ENCODE measurements at regions not wholly inside any gene's neighbourhood (a gene's known extent, or its start where the extent isn't known, plus 50 kb on each side); places are given as distances from the start of the nearest gene placed in this dataset.

- intact Hi-C loops (cut with DNase I), result no loop called here
These were observed 184.4 kb downstream of the ERMARD start for GRCh38 chr6:169935861-169936260.

GRCh38 chr6:169935348-169935718 lies 183.9 kb downstream of the ERMARD start:
- TF ChIP-seq CTCF (IDR thresholded peaks at IDR 0.05), result no peak
- DNase-seq (no peak), ATAC-seq (no peak)
- Histone ChIP-seq H3K36me3 (no peaks in the 10 kb centered on the region), H3K4me1 (peaks cover 5% of the 10 kb centered on the region), H3K27me3 (peaks cover 5% of the 10 kb centered on the region), H3K27ac (no peak overlapping the region), H3K4me3 (no peak overlapping the region), H3K9me3 (no peaks in the 10 kb centered on the region)
- intact Hi-C loops (cut with DNase I), result no loop called here

More at GRCh38 chr6:169935861-169936260, 184.4 kb downstream of the ERMARD start:
- peaks cover 5% of the 10 kb centered on the region for H3K4me1 ChIP-seq
- no peak overlapping the region for H3K27ac ChIP-seq
- ATAC-seq (no peak), DNase-seq (no peak)
- no peaks in the 10 kb centered on the region for H3K9me3 ChIP-seq
- TF ChIP-seq CTCF (IDR thresholded peaks at IDR 0.05), result no peak
- H3K4me3 ChIP-seq, result no peak overlapping the region
- H3K36me3 ChIP-seq, result no peaks in the 10 kb centered on the region
- peaks cover 6% of the 10 kb centered on the region for H3K27me3 ChIP-seq

- Histone ChIP-seq H3K9me3 (no peaks in the 10 kb centered on the region), H3K27me3 (peaks cover under 1% of the 10 kb centered on the region), H3K4me3 (no peak overlapping the region), H3K36me3 (no peaks in the 10 kb centered on the region), H3K27ac (peak overlapping the region; percentile 68), H3K4me1 (peaks cover 5% of the 10 kb centered on the region)
- intact Hi-C loops (cut with DNase I), result no loop called here
- no peak for TF ChIP-seq CTCF (IDR thresholded peaks at IDR 0.05)
- DNase-seq (no peak), ATAC-seq (no peak)
These were observed 183.4 kb downstream of the ERMARD start for GRCh38 chr6:169934699-169935347.

GRCh38 chr6:169933839-169934698 lies 182.6 kb downstream of the ERMARD start:
- no peaks in the 10 kb centered on the region for H3K9me3 ChIP-seq

GRCh38 chr6:169933251-169933821 lies 181.9 kb downstream of the ERMARD start:
- intact Hi-C loops (cut with DNase I), result no loop called here
- H3K4me1 ChIP-seq, result peaks cover 5% of the 10 kb centered on the region
- no peaks in the 10 kb centered on the region for H3K36me3 ChIP-seq
- no peak for DNase-seq
- no peak for ATAC-seq
- no peak overlapping the region for H3K4me3 ChIP-seq
- H3K27me3 ChIP-seq, result peaks cover 4% of the 10 kb centered on the region
- H3K9me3 ChIP-seq, result no peaks in the 10 kb centered on the region
- TF ChIP-seq CTCF (IDR thresholded peaks at IDR 0.05), result no peak
- H3K27ac ChIP-seq, result peak overlapping the region; percentile 68

More at GRCh38 chr6:169933839-169934698, 182.6 kb downstream of the ERMARD start:
- Histone ChIP-seq H3K27ac (peak overlapping the region; percentile 68), H3K4me3 (no peak overlapping the region), H3K36me3 (no peaks in the 10 kb centered on the region), H3K4me1 (peaks cover 5% of the 10 kb centered on the region), H3K27me3 (no peaks in the 10 kb centered on the region)
- ATAC-seq (peak; percentile 74), DNase-seq (no peak)
- no peak for TF ChIP-seq CTCF (IDR thresholded peaks at IDR 0.05)
- intact Hi-C loops (cut with DNase I), result no loop called here

Data from upper lobe of right lung (tissue), 1 donor.